ENCODE measurements at regions not wholly inside any gene's neighbourhood (a gene's known extent, or its start where the extent isn't known, plus 50 kb on each side); places are given as distances from the start of the nearest gene placed in this dataset.
"Not testable (repeated sequence)": the region's sequence is repeated elsewhere in the genome, so short reads cannot be mapped to it uniquely, and the experiment has no call there.

DNA sequence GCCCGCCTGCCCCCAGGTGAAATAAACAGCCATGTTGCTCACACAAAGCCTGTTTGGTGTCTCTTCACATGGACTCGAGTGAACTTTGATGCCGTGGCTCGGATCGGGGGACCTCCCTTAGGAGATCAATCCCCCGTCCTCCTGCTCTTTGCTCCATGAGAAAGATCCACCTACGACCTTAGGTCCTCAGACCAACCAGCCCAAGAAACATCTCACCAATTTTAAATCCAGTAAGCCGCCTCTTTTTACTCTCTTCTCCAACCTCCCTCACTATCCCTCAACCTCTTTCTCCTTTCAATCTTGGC, 521.0 kb downstream of the IRS2 start:
- not testable (repeated sequence) for DNase-seq

DNA sequence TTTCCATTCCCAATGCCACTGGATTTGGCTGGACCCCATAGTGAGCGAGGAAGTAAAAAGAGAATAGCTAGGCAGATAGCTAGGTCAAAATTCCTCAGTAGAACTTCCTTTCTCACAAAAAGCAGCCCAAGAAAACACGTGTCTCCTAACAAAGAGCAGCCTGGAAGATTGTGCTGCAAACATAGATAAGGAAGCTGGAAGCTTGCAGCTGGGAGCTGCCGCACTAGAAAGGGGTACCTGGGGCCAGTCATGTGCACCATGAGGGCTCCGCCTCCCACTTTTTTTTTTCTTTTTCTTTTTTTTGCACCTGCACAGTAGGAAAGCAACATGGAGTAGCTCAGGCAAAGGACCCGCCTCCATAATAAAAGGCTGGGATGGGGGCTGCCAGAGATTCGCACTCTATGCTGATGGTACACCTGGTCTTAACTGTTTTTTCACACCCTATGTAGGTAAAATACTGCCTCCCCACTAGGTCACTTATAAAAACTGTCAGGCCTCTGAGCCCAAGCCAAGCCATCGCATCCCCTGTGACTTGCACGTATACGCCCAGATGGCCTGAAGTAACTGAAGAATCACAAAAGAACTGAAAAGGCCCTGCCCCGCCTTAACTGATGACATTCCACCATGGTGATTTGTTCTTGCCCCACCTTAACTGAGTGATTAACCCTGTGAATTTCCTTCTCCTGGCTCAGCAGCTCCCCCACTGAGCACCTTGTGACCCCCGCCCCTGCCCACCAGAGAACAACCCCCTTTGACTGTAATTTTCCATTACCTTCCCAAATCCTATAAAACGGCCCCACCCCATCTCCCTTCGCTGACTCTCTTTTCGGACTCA, 521.6 kb downstream of the IRS2 start:
- not testable (repeated sequence) for DNase-seq

DNA sequence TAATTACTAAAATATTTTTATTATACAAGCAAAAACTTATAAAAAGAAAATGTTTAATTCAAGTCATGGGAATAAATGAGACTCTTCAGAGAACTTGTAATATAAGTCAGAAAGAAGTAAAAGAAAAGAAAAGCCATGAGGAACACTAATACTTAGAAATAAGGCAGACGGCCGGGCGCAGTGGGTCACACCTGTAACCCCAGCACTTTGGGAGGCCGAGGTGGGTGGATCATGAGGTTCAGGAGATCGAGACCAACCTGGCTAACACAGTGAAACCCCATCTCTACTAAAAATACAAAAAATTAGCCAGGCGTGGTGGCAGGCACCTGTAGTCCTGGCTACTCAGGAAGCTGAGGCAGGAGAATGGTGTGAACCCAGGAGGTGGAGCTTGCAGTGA, 528.6 kb downstream of the IRS2 start:
- not testable (repeated sequence) for DNase-seq

All from fibroblast of skin of right biceps (primary cell).